Smooth muscle cell of the brain vasculature (primary cell): ENCODE measurements at regions not wholly inside any gene's neighbourhood (a gene's known extent, or its start where the extent isn't known, plus 50 kb on each side); places are given as distances from the start of the nearest gene placed in this dataset.

Source experiments
- DNase-seq: peaks from one replicate; pipeline ENCODE4 v3.0.0-alpha.2; 2012; ENCODE audit warnings: low read depth, low spot score

- DNase-seq = no peak
Observed at GRCh38 chr16:85360323-85361277, 248.3 kb upstream of the CIBAR2 start.

- DNase-seq = no peak
Observed at GRCh38 chr16:85361441-85362118, 249.3 kb upstream of the CIBAR2 start.

- no peak for DNase-seq
Observed at GRCh38 chr16:85362443-85362842, 250.2 kb upstream of the CIBAR2 start.

- no peak for DNase-seq
Observed at GRCh38 chr16:85363427-85363826, 249.7 kb upstream of the GSE1 start.

GRCh38 chr16:85363881-85364280 lies 249.2 kb upstream of the GSE1 start:
- peak; percentile 96 for DNase-seq

GRCh38 chr16:85364323-85365040 lies 248.6 kb upstream of the GSE1 start:
- no peak for DNase-seq

GRCh38 chr16:85365120-85365519 lies 248.0 kb upstream of the GSE1 start:
- no peak for DNase-seq

- no peak for DNase-seq
Observed at GRCh38 chr16:85366031-85366763, 246.9 kb upstream of the GSE1 start.

- no peak for DNase-seq
Observed at GRCh38 chr16:85367485-85367884, 245.6 kb upstream of the GSE1 start.

GRCh38 chr16:85369060-85369459 lies 244.1 kb upstream of the GSE1 start:
- no peak for DNase-seq

- no peak for DNase-seq
Observed at GRCh38 chr16:85369741-85370528, 243.2 kb upstream of the GSE1 start.

GRCh38 chr16:85370543-85370880 lies 242.6 kb upstream of the GSE1 start:
- DNase-seq = no peak

GRCh38 chr16:85370881-85371651 lies 242.1 kb upstream of the GSE1 start:
- DNase-seq = no peak

GRCh38 chr16:85371948-85372347 lies 241.2 kb upstream of the GSE1 start:
- DNase-seq = no peak

GRCh38 chr16:85372627-85373372 lies 240.3 kb upstream of the GSE1 start:
- no peak for DNase-seq

GRCh38 chr16:85373741-85374570 lies 239.2 kb upstream of the GSE1 start:
- no peak for DNase-seq

GRCh38 chr16:85374571-85374872 lies 238.6 kb upstream of the GSE1 start:
- no peak for DNase-seq

- no peak for DNase-seq
Observed at GRCh38 chr16:85375282-85375681, 237.8 kb upstream of the GSE1 start.
